ENCODE measurements at regions not wholly inside any gene's neighbourhood (a gene's known extent, or its start where the extent isn't known, plus 50 kb on each side); places are given as distances from the start of the nearest gene placed in this dataset.

DNA sequence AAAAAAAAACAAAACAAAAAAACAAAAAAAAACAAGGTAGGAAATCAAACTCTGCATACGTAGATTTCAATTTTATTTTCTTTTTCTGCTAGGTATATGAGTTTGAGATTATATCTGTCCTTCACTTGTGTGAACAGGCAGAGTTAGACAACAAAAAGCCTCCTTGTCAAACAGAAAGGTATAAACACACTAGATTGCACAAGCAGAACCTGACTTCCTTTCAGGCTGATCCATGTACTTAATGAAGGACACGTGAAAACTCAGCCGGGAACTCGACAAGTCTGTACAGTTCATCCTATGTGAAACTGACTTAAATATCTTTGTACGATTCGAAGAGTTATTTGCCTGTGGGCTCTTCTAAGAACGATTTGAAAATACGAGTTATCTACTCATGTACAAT, 254.1 kb downstream of the ARL4A start:
- peaks cover 16% of the 10 kb centered on the region; the same call in 1 of the 2 replicates for H3K9me3 ChIP-seq (ENCODE audit: insufficient read depth, low read length)
- H3K9ac ChIP-seq (ENCODE audit: insufficient read length, low read depth), result no peak overlapping the region
- H3K4me1 ChIP-seq (ENCODE audit: insufficient read depth, insufficient read length), result no peaks in the 10 kb centered on the region
- H3K27me3 ChIP-seq (ENCODE audit: insufficient read depth, insufficient read length), result no peaks in the 10 kb centered on the region
- no peak for DNase-seq (ENCODE audit: low read depth, low spot score)
- TF ChIP-seq YY1 (IDR thresholded peaks at IDR 0.05; ENCODE audit: insufficient read depth, insufficient read length), result no peak
- no peak for TF ChIP-seq ZNF274 (IDR thresholded peaks at IDR 0.05; ENCODE audit: low read depth, low read length)
- no peak for TF ChIP-seq SUZ12 (IDR thresholded peaks at IDR 0.05; ENCODE audit: extremely low read depth, insufficient read depth, insufficient read length)
- no peaks in the 10 kb centered on the region for H3K36me3 ChIP-seq (ENCODE audit: insufficient read depth, insufficient read length, low read length)
- H3K4me3 ChIP-seq (ENCODE audit: insufficient read length, low read depth), result no peak overlapping the region

- no peaks in the 10 kb centered on the region for H3K4me1 ChIP-seq (ENCODE audit: insufficient read depth, insufficient read length)
- no peak for TF ChIP-seq ZNF274 (IDR thresholded peaks at IDR 0.05; ENCODE audit: low read depth, low read length)
- TF ChIP-seq YY1 (IDR thresholded peaks at IDR 0.05; ENCODE audit: insufficient read depth, insufficient read length), result no peak
- H3K9ac ChIP-seq (ENCODE audit: insufficient read length, low read depth), result no peak overlapping the region
- H3K27me3 ChIP-seq (ENCODE audit: insufficient read depth, insufficient read length), result no peaks in the 10 kb centered on the region
- DNase-seq (ENCODE audit: low read depth, low spot score), result no peak
- no peak overlapping the region for H3K4me3 ChIP-seq (ENCODE audit: insufficient read length, low read depth)
- peaks cover 16% of the 10 kb centered on the region; the same call in 1 of the 2 replicates for H3K9me3 ChIP-seq (ENCODE audit: insufficient read depth, low read length)
- no peaks in the 10 kb centered on the region for H3K36me3 ChIP-seq (ENCODE audit: insufficient read depth, insufficient read length, low read length)
Measured at GRCh38 chr7:12942609-12943008, 255.2 kb downstream of the ARL4A start.

- no peak for DNase-seq (ENCODE audit: low read depth, low spot score)
- Histone ChIP-seq H3K27me3 (ENCODE audit: insufficient read depth, insufficient read length) (no peaks in the 10 kb centered on the region), H3K36me3 (ENCODE audit: insufficient read depth, insufficient read length, low read length) (no peaks in the 10 kb centered on the region), H3K9me3 (ENCODE audit: insufficient read depth, low read length) (peaks cover 16% of the 10 kb centered on the region; the same call in 1 of the 2 replicates), H3K4me1 (ENCODE audit: insufficient read depth, insufficient read length) (no peaks in the 10 kb centered on the region), H3K4me3 (ENCODE audit: insufficient read length, low read depth) (no peak overlapping the region), H3K9ac (ENCODE audit: insufficient read length, low read depth) (no peak overlapping the region)
- TF ChIP-seq YY1 (IDR thresholded peaks at IDR 0.05; ENCODE audit: insufficient read depth, insufficient read length) (no peak), SUZ12 (IDR thresholded peaks at IDR 0.05; ENCODE audit: extremely low read depth, insufficient read depth, insufficient read length) (no peak), ZNF274 (IDR thresholded peaks at IDR 0.05; ENCODE audit: low read depth, low read length) (no peak)
Measured at GRCh38 chr7:12943781-12944180, 256.3 kb downstream of the ARL4A start.

GRCh38 chr7:12945901-12946300, 258.5 kb downstream of the ARL4A start:
- no peak overlapping the region for H3K9ac ChIP-seq (ENCODE audit: insufficient read length, low read depth)
- no peak overlapping the region for H3K4me3 ChIP-seq (ENCODE audit: insufficient read length, low read depth)
- no peaks in the 10 kb centered on the region for H3K36me3 ChIP-seq (ENCODE audit: insufficient read depth, insufficient read length, low read length)
- DNase-seq (ENCODE audit: low read depth, low spot score), result no peak
- H3K27me3 ChIP-seq (ENCODE audit: insufficient read depth, insufficient read length), result no peaks in the 10 kb centered on the region
- H3K9me3 ChIP-seq (ENCODE audit: insufficient read depth, low read length), result no peaks in the 10 kb centered on the region
- H3K4me1 ChIP-seq (ENCODE audit: insufficient read depth, insufficient read length), result no peaks in the 10 kb centered on the region
- TF ChIP-seq YY1 (IDR thresholded peaks at IDR 0.05; ENCODE audit: insufficient read depth, insufficient read length), result no peak

GRCh38 chr7:12947465-12947864, 260.0 kb downstream of the ARL4A start:
- TF ChIP-seq SUZ12 (IDR thresholded peaks at IDR 0.05; ENCODE audit: extremely low read depth, insufficient read depth, insufficient read length), result no peak
- TF ChIP-seq YY1 (IDR thresholded peaks at IDR 0.05; ENCODE audit: insufficient read depth, insufficient read length), result no peak
- no peak for TF ChIP-seq ZNF274 (IDR thresholded peaks at IDR 0.05; ENCODE audit: low read depth, low read length)
- Histone ChIP-seq H3K4me1 (ENCODE audit: insufficient read depth, insufficient read length) (no peaks in the 10 kb centered on the region), H3K4me3 (ENCODE audit: insufficient read length, low read depth) (no peak overlapping the region), H3K36me3 (ENCODE audit: insufficient read depth, insufficient read length, low read length) (no peaks in the 10 kb centered on the region), H3K9ac (ENCODE audit: insufficient read length, low read depth) (no peak overlapping the region), H3K27me3 (ENCODE audit: insufficient read depth, insufficient read length) (no peaks in the 10 kb centered on the region), H3K9me3 (ENCODE audit: insufficient read depth, low read length) (no peaks in the 10 kb centered on the region)
- no peak for DNase-seq (ENCODE audit: low read depth, low spot score)

GRCh38 chr7:12949060-12949931, 261.9 kb downstream of the ARL4A start:
- Histone ChIP-seq H3K27me3 (ENCODE audit: insufficient read depth, insufficient read length) (no peaks in the 10 kb centered on the region), H3K4me3 (ENCODE audit: insufficient read length, low read depth) (no peak overlapping the region), H3K36me3 (ENCODE audit: insufficient read depth, insufficient read length, low read length) (no peaks in the 10 kb centered on the region), H3K4me1 (ENCODE audit: insufficient read depth, insufficient read length) (no peaks in the 10 kb centered on the region), H3K9ac (ENCODE audit: insufficient read length, low read depth) (no peak overlapping the region), H3K9me3 (ENCODE audit: insufficient read depth, low read length) (no peaks in the 10 kb centered on the region)
- TF ChIP-seq YY1 (IDR thresholded peaks at IDR 0.05; ENCODE audit: insufficient read depth, insufficient read length) (no peak), ZNF274 (IDR thresholded peaks at IDR 0.05; ENCODE audit: low read depth, low read length) (no peak), SUZ12 (IDR thresholded peaks at IDR 0.05; ENCODE audit: extremely low read depth, insufficient read depth, insufficient read length) (no peak)
- no peak for DNase-seq (ENCODE audit: low read depth, low spot score)

- Histone ChIP-seq H3K9ac (ENCODE audit: insufficient read length, low read depth) (no peak overlapping the region), H3K36me3 (ENCODE audit: insufficient read depth, insufficient read length, low read length) (no peaks in the 10 kb centered on the region), H3K4me3 (ENCODE audit: insufficient read length, low read depth) (no peak overlapping the region), H3K27me3 (ENCODE audit: insufficient read depth, insufficient read length) (no peaks in the 10 kb centered on the region), H3K4me1 (ENCODE audit: insufficient read depth, insufficient read length) (no peaks in the 10 kb centered on the region), H3K9me3 (ENCODE audit: insufficient read depth, low read length) (no peaks in the 10 kb centered on the region)
- no peak for DNase-seq (ENCODE audit: low read depth, low spot score)
- TF ChIP-seq ZNF274 (IDR thresholded peaks at IDR 0.05; ENCODE audit: low read depth, low read length) (no peak), SUZ12 (IDR thresholded peaks at IDR 0.05; ENCODE audit: extremely low read depth, insufficient read depth, insufficient read length) (no peak), YY1 (IDR thresholded peaks at IDR 0.05; ENCODE audit: insufficient read depth, insufficient read length) (no peak)
Measured at GRCh38 chr7:12951397-12951801, 264.0 kb downstream of the ARL4A start.
